HepG2 (cell line): ENCODE measurements at regions not wholly inside any gene's neighbourhood (a gene's known extent, or its start where the extent isn't known, plus 50 kb on each side); places are given as distances from the start of the nearest gene placed in this dataset.
A peak's percentile ranks its signal among the peaks of the same experiment; 100 is the strongest.

Experiments used
- ATAC-seq: fragments of 200-7000 bp; cut with Tn5 transposase; 3 replicates; pipeline ENCODE4 v1.9.1; 2020; ENCODE audit warnings: mild to moderate bottlenecking, moderate library complexity
- BruUV-seq: library from RNA; stranded (reverse); fragments of 400-500 nt; replicated peaks from 2 replicates; lab custom pipeline; 2021; lab: Mats Ljungman, UMichigan
- CTCF ChIA-PET: fragments of 300-600 bp; formaldehyde crosslinking; extraction: SDS; loops from one replicate; lab custom pipeline; 2021; ENCODE audit warnings: low total read pairs, inconsistent platforms, low intra/inter-chr PET ratio; lab: Yijun Ruan, JAX
- POLR2A ChIA-PET: fragments of 350-600 bp; sonication (Branson Sonifier 250); formaldehyde crosslinking; loops from one replicate; lab custom pipeline; 2020; ENCODE audit warnings: antibody characterized with exemption, inconsistent platforms; lab: Yijun Ruan, JAX
- DNase-seq: peaks from one replicate; pipeline ENCODE4 v3.0.0-alpha.2; 2015; ENCODE audit warnings: low spot score
- FAIRE-seq: peaks from 3 replicates; lab custom pipeline; 2011; peaks lifted over from hg19 to GRCh38; lab: Jason Lieb, UNC
- H2AFZ ChIP-seq: one replicate; pipeline ENCODE4 v1.6.1; 2011; ENCODE audit warnings: low read length, inconsistent platforms
- H3K27ac ChIP-seq: fragments of 300-600 bp; 3 replicates; pipeline ENCODE4 v1.8.0; 2011; ENCODE audit warnings: mixed run types, mild to moderate bottlenecking, mixed read lengths, low read length, inconsistent platforms; ENCODE audit not compliant: insufficient read depth; ENCODE audit errors: extremely low read length
- H3K27me3 ChIP-seq, 2 experiments: fragments of 200-600 bp in 1 of 2; 2 replicates in 1 of 2; 3 replicates in 1 of 2; pipeline versions ENCODE4 v1.6.0 to v1.8.0; 2011; ENCODE audit warnings: low read length in 2 of 2, mild to moderate bottlenecking in 2 of 2, moderate library complexity in 2 of 2, inconsistent platforms in 1 of 2; ENCODE audit not compliant: insufficient read depth in 2 of 2, control insufficient read depth in 1 of 2
- H3K36me3 ChIP-seq, 2 experiments: fragments of 200-600 bp in 1 of 2; replicated peaks in 1 of 2; 2 replicates in 1 of 2; 3 replicates in 1 of 2; pipeline versions ENCODE4 v1.5.1 to v1.8.0; 2011; ENCODE audit warnings: low read length in 2 of 2, inconsistent platforms in 1 of 2; ENCODE audit not compliant: insufficient read depth in 2 of 2, control insufficient read depth in 1 of 2
- H3K4me1 ChIP-seq: 2 replicates; pipeline ENCODE4 v1.5.1; 2012; ENCODE audit warnings: low read length, inconsistent platforms; ENCODE audit not compliant: insufficient read depth
- H3K4me2 ChIP-seq: 2 replicates; pipeline ENCODE4 v1.6.0; 2011; ENCODE audit warnings: low read depth, low read length, inconsistent platforms
- H3K4me3 ChIP-seq, 3 experiments: fragments of 200-600 bp in 1 of 3; sonication (generic), shearing (Covaris generic) in 1 of 3; replicated peaks in 1 of 3; 2 replicates each; pipeline ENCODE4 v1.5.1; 2011 to 2016; ENCODE audit warnings: low read length in 3 of 3, inconsistent platforms in 2 of 3, low read depth in 2 of 3, mild to moderate bottlenecking in 2 of 3, control low read depth in 1 of 3, mixed read lengths in 1 of 3; ENCODE audit not compliant: insufficient read depth in 1 of 3
- H3K79me2 ChIP-seq: one replicate; pipeline ENCODE4 v1.6.1; 2011; ENCODE audit warnings: low read length, inconsistent platforms; ENCODE audit not compliant: insufficient read depth
- H3K9ac ChIP-seq: 2 replicates; pipeline ENCODE4 v1.6.0; 2011; ENCODE audit warnings: mild to moderate bottlenecking, low read depth, low read length, inconsistent platforms; ENCODE audit not compliant: insufficient read depth
- H3K9me3 ChIP-seq: 2 replicates; pipeline ENCODE4 v1.5.1; 2012; ENCODE audit warnings: mild to moderate bottlenecking, low read length
- H4K20me1 ChIP-seq: 2 replicates; pipeline ENCODE4 v1.6.0; 2011; ENCODE audit warnings: inconsistent platforms, mild to moderate bottlenecking, low read length, moderate library complexity; ENCODE audit not compliant: insufficient read depth
- BRCA1 ChIP-seq: sonication (generic); formaldehyde crosslinking; IDR thresholded peaks from 2 replicates; pipeline ENCODE4 v1.4.0; 2020; ENCODE audit warnings: missing genetic modification reagents
- NFIB ChIP-seq: sonication (generic); formaldehyde crosslinking; IDR thresholded peaks from 2 replicates; pipeline ENCODE4 v1.9.0; 2021; ENCODE audit warnings: missing genetic modification reagents, mild to moderate bottlenecking, borderline replicate concordance
- RORA ChIP-seq: sonication (generic); formaldehyde crosslinking; IDR thresholded peaks from 2 replicates; pipeline ENCODE4 v1.5.0; 2020; ENCODE audit warnings: mild to moderate bottlenecking, missing genetic modification reagents, moderate library complexity
- TBX3 ChIP-seq: fragments of 450-650 bp; IDR thresholded peaks from 2 replicates; pipeline ENCODE4 v1.6.1; 2017; ENCODE audit warnings: antibody characterized with exemption, mild to moderate bottlenecking, inconsistent platforms, borderline replicate concordance
- YEATS2 ChIP-seq: sonication (generic); formaldehyde crosslinking; IDR thresholded peaks from 2 replicates; pipeline ENCODE4 v1.4.0; 2020; ENCODE audit warnings: missing genetic modification reagents, borderline replicate concordance
- ZEB1 ChIP-seq: IDR thresholded peaks from 2 replicates; pipeline ENCODE4 v1.6.1; 2012; ENCODE audit warnings: mild to moderate bottlenecking, low read depth, inconsistent platforms; ENCODE audit not compliant: insufficient replicate concordance
- ZNF264 ChIP-seq: sonication (generic); formaldehyde crosslinking; IDR thresholded peaks from 2 replicates; pipeline ENCODE4 v1.4.0; 2020; ENCODE audit warnings: missing genetic modification reagents
- ZNF713 ChIP-seq: sonication (generic); formaldehyde crosslinking; IDR thresholded peaks from 2 replicates; pipeline ENCODE4 v1.4.0; 2020; ENCODE audit warnings: mild to moderate bottlenecking, missing genetic modification reagents
- WGBS: methylation state at CpG from one replicate; pipeline ENCODE4 v1.1.6; 2017; ENCODE audit warnings: low lambda C conversion rate; 5-methylcytosine and 5-hydroxymethylcytosine counted together
- in situ Hi-C: cut with HindIII; loops from 2 replicates; pipeline ENCODE4 v1.10.0; 2017; ENCODE audit warnings: low pct_unique_long_range_greater_than_20kb; ENCODE audit not compliant: extremely low pct_ligation_motif_present
- intact Hi-C: fragments of 100-400 bp; cut with micrococcal nuclease; formaldehyde crosslinking; loops from one replicate; pipeline ENCODE4 v1.10.0; 2022; ENCODE audit not compliant: unreplicated experiment
- TF ChIP-seq, protein P1 (sequence below): sonication (generic); formaldehyde crosslinking; IDR thresholded peaks from 2 replicates; pipeline ENCODE4 v1.8.0; 2022; ENCODE audit warnings: mild to moderate bottlenecking, missing genetic modification reagents, borderline replicate concordance

- no peaks in the 10 kb centered on the region for H3K79me2 ChIP-seq
- DNase-seq (no peak), FAIRE-seq (no peak), ATAC-seq (no peak)
- no peak overlapping the region for H3K9ac ChIP-seq
- no TSS peak for BruUV-seq
- no peak overlapping the region for H2AFZ ChIP-seq
- peaks cover 15% of the 10 kb centered on the region for H3K4me1 ChIP-seq
- CTCF ChIA-PET = no interaction called here
- TF ChIP-seq ZNF713 (CRISPR knock-in tag) (no peak), YEATS2 (CRISPR knock-in tag) (no peak), ZEB1 (no peak), ZNF264 (CRISPR knock-in tag) (peak; percentile 96)
- H3K27ac ChIP-seq = no peak overlapping the region
- no peak overlapping the region for H3K4me3 ChIP-seq
- H3K36me3 ChIP-seq = no peaks in the 10 kb centered on the region
- no peaks in the 10 kb centered on the region for H3K9me3 ChIP-seq
- POLR2A ChIA-PET = no interaction called here
- H3K27me3 ChIP-seq = no peaks in the 10 kb centered on the region; a peak in 1 of 5 replicates
- in situ Hi-C loops (no loop called here), intact Hi-C loops (no loop called here)
- no peaks in the 10 kb centered on the region for H4K20me1 ChIP-seq
- H3K4me2 ChIP-seq = no peak overlapping the region
Observed at GRCh38 chr22:27656970-27657369, 144.6 kb downstream of the MN1 start.

GRCh38 chr22:27660306-27660705, 141.2 kb downstream of the MN1 start:
- WGBS = 53% methylated on average over 10 of the region's 10 CpGs
- FAIRE-seq = no peak

More at GRCh38 chr22:27660306-27660705, 141.2 kb downstream of the MN1 start:
- ATAC-seq (no peak), DNase-seq (no peak)
- intact Hi-C loops = no loop called here
- no peak overlapping the region for H3K4me2 ChIP-seq
- no peaks in the 10 kb centered on the region for H3K79me2 ChIP-seq
- BruUV-seq = no TSS peak
- no peaks in the 10 kb centered on the region for H3K36me3 ChIP-seq
- H3K27me3 ChIP-seq = no peaks in the 10 kb centered on the region; a peak in 1 of 5 replicates
- ChIA-PET CTCF (no interaction called here), POLR2A (no interaction called here)
- H3K9me3 ChIP-seq = no peaks in the 10 kb centered on the region
- no peak overlapping the region for H3K9ac ChIP-seq
- in situ Hi-C loops = no loop called here
- H3K27ac ChIP-seq = no peak overlapping the region
- no peaks in the 10 kb centered on the region for H4K20me1 ChIP-seq
- peaks cover 34% of the 10 kb centered on the region for H3K4me1 ChIP-seq
- H2AFZ ChIP-seq = no peak overlapping the region
- no peak overlapping the region for H3K4me3 ChIP-seq
- TF ChIP-seq NFIB (CRISPR knock-in tag) (no peak), BRCA1 (CRISPR knock-in tag) (no peak), RORA (CRISPR knock-in tag) (no peak), TBX3 (no peak)
- TF ChIP-seq, protein P1, sequence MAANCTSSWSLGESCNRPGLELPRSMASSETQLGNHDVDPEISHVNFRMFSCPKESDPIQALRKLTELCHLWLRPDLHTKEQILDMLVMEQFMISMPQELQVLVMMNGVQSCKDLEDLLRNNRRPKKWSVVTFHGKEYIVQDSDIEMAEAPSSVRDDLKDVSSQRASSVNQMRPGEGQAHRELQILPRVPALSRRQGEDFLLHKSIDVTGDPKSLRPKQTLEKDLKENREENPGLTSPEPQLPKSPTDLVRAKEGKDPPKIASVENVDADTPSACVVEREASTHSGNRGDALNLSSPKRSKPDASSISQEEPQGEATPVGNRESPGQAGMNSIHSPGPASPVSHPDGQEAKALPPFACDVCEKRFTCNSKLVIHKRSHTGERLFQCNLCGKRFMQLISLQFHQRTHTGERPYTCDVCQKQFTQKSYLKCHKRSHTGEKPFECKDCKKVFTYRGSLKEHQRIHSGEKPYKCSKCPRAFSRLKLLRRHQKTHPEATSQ (CRISPR knock-in tag) = no peak
